H1 (cell line): ENCODE measurements at regions not wholly inside any gene's neighbourhood (a gene's known extent, or its start where the extent isn't known, plus 50 kb on each side); places are given as distances from the start of the nearest gene placed in this dataset.

ENCODE experiments used
- CTCF ChIA-PET: fragments of 300-600 bp; sonication (Branson Sonifier 250); formaldehyde crosslinking; loops from one replicate; lab custom pipeline; 2021; ENCODE audit not compliant: partially characterized antibody; lab: Charles Lee
- POLR2A ChIA-PET: fragments of 300-600 bp; sonication (Branson Sonifier 250); formaldehyde crosslinking; loops from one replicate; lab custom pipeline; 2021; ENCODE audit warnings: inconsistent platforms; ENCODE audit not compliant: partially characterized antibody; lab: Charles Lee
- DNase-seq, 2 experiments: peaks; one replicate each; pipeline versions ENCODE4 v3.0.0 to v3.0.0-alpha.2; 2010 to 2022; ENCODE audit warnings: low spot score in 2 of 2, low read depth in 1 of 2, mixed read lengths in 1 of 2
- FAIRE-seq: peaks from 2 replicates; lab custom pipeline; 2011; peaks lifted over from hg19 to GRCh38; lab: Jason Lieb, UNC
- H2AFZ ChIP-seq: 2 replicates; pipeline ENCODE4 v1.8.1; 2012; ENCODE audit warnings: low read length, inconsistent platforms
- H2AK5ac ChIP-seq: 2 replicates; pipeline ENCODE4 v1.6.1; 2013; ENCODE audit warnings: low read depth, low read length
- H2BK120ac ChIP-seq: replicated peaks from 2 replicates; pipeline ENCODE3; 2013; ENCODE audit warnings: low read depth, low read length, inconsistent platforms
- H2BK12ac ChIP-seq: 2 replicates; pipeline ENCODE4 v1.6.1; 2013; ENCODE audit warnings: low read depth, low read length
- H2BK15ac ChIP-seq: 2 replicates; pipeline ENCODE4 v1.6.1; 2013; ENCODE audit warnings: low read length
- H2BK20ac ChIP-seq: 2 replicates; pipeline ENCODE4 v1.6.1; 2013; ENCODE audit warnings: low read length
- H2BK5ac ChIP-seq: 2 replicates; pipeline ENCODE4 v1.6.1; 2013; ENCODE audit warnings: low read depth, low read length
- H3K14ac ChIP-seq: 2 replicates; pipeline ENCODE4 v1.6.1; 2013; ENCODE audit warnings: inconsistent platforms; ENCODE audit not compliant: insufficient read length
- H3K18ac ChIP-seq: 2 replicates; pipeline ENCODE4 v1.6.1; 2013; ENCODE audit warnings: low read length; ENCODE audit errors: extremely low read depth
- H3K23ac ChIP-seq: 2 replicates; pipeline ENCODE4 v1.6.1; 2013; ENCODE audit warnings: inconsistent platforms; ENCODE audit not compliant: insufficient read length
- H3K23me2 ChIP-seq: 2 replicates; pipeline ENCODE4 v1.6.1; 2013; ENCODE audit warnings: low read depth, low read length
- H3K27ac ChIP-seq: 2 replicates; pipeline ENCODE4 v1.6.1; 2011; ENCODE audit warnings: low read depth, low read length, inconsistent platforms
- H3K27me3 ChIP-seq, 4 experiments: replicated peaks in 1 of 4; 1 replicate in 1 of 4; 2 replicates in 3 of 4; pipeline versions ENCODE4 v1.6.1 to v1.8.1; 2011 to 2013; ENCODE audit warnings: low read length in 3 of 4, mild to moderate bottlenecking in 3 of 4, inconsistent platforms in 2 of 4, mixed read lengths in 2 of 4, moderate library complexity in 1 of 4; ENCODE audit not compliant: control insufficient read depth in 3 of 4, insufficient read depth in 3 of 4; ENCODE audit errors: extremely low read depth in 1 of 4
- H3K36me3 ChIP-seq, 4 experiments: 2 replicates each; pipeline versions ENCODE4 v1.6.1 to v1.8.1; 2011 to 2013; ENCODE audit warnings: mild to moderate bottlenecking in 4 of 4, low read length in 3 of 4, moderate library complexity in 2 of 4, control low read depth in 1 of 4, inconsistent platforms in 1 of 4; ENCODE audit not compliant: insufficient read depth in 4 of 4, control insufficient read depth in 2 of 4
- H3K4ac ChIP-seq: replicated peaks from 2 replicates; pipeline ENCODE3; 2013; ENCODE audit warnings: low read length, low read depth, mixed read lengths, inconsistent platforms; ENCODE audit not compliant: insufficient read length
- H3K4me1 ChIP-seq, 4 experiments: replicated peaks in 1 of 4; 1 replicate in 1 of 4; 2 replicates in 3 of 4; pipeline versions ENCODE4 v1.6.1 to v1.8.1; 2011 to 2013; ENCODE audit warnings: low read length in 3 of 4, inconsistent platforms in 2 of 4, mixed read lengths in 1 of 4; ENCODE audit not compliant: insufficient read depth in 4 of 4, control insufficient read depth in 3 of 4
- H3K4me2 ChIP-seq, 2 experiments: 2 replicates each; pipeline versions ENCODE4 v1.6.1 to v1.8.1; 2011 to 2013; ENCODE audit warnings: low read depth in 2 of 2, low read length in 2 of 2, control low read depth in 1 of 2, inconsistent platforms in 1 of 2, mild to moderate bottlenecking in 1 of 2; ENCODE audit not compliant: insufficient read depth in 1 of 2
- H3K4me3 ChIP-seq, 4 experiments: fragments of 200-600, 300-600 bp in 1 of 4; sonication (generic), shearing (Covaris generic), sonication (Bioruptor Twin) in 1 of 4; 2 replicates each; pipeline versions ENCODE4 v1.5.1 to v1.8.1; 2011 to 2016; ENCODE audit warnings: low read length in 4 of 4, low read depth in 3 of 4, control low read depth in 2 of 4, inconsistent platforms in 2 of 4, mild to moderate bottlenecking in 2 of 4, mixed read lengths in 1 of 4, moderate library complexity in 1 of 4; ENCODE audit not compliant: insufficient read depth in 2 of 4; ENCODE audit errors: extremely low read depth in 1 of 4
- H3K56ac ChIP-seq: replicated peaks from 2 replicates; pipeline ENCODE3; 2013; ENCODE audit warnings: low read depth, mild to moderate bottlenecking, mixed read lengths, low read length, inconsistent platforms; ENCODE audit not compliant: insufficient read length
- H3K79me1 ChIP-seq: 2 replicates; pipeline ENCODE4 v1.6.1; 2013; ENCODE audit warnings: low read depth, low read length, control low read depth
- H3K79me2 ChIP-seq, 2 experiments: 2 replicates each; pipeline versions ENCODE4 v1.6.1 to v1.8.1; 2012 to 2013; ENCODE audit warnings: low read length in 2 of 2, mild to moderate bottlenecking in 2 of 2, inconsistent platforms in 1 of 2; ENCODE audit not compliant: insufficient read depth in 2 of 2, control insufficient read depth in 1 of 2
- H3K9ac ChIP-seq, 4 experiments: replicated peaks in 1 of 4; 1 replicate in 1 of 4; 2 replicates in 3 of 4; pipeline versions ENCODE4 v1.6.1 to v1.8.1; 2011 to 2013; ENCODE audit warnings: low read depth in 3 of 4, low read length in 3 of 4, control low read depth in 2 of 4, mild to moderate bottlenecking in 2 of 4, moderate library complexity in 2 of 4, inconsistent platforms in 1 of 4; ENCODE audit errors: extremely low read depth in 1 of 4
- H3K9me3 ChIP-seq, 2 experiments: 2 replicates each; pipeline versions ENCODE4 v1.6.1 to v1.8.1; 2012 to 2013; ENCODE audit warnings: mild to moderate bottlenecking in 2 of 2, moderate library complexity in 2 of 2, control low read depth in 1 of 2, inconsistent platforms in 1 of 2, low read depth in 1 of 2, low read length in 1 of 2, mixed read lengths in 1 of 2; ENCODE audit not compliant: insufficient read depth in 2 of 2
- H4K20me1 ChIP-seq, 2 experiments: replicated peaks in 1 of 2; 2 replicates each; pipeline versions ENCODE3 to v1.8.1; 2011 to 2013; ENCODE audit warnings: inconsistent platforms in 2 of 2, low read length in 2 of 2, mild to moderate bottlenecking in 1 of 2; ENCODE audit not compliant: insufficient read depth in 2 of 2, control insufficient read depth in 1 of 2
- H4K5ac ChIP-seq: 2 replicates; pipeline ENCODE4 v1.6.1; 2013; ENCODE audit warnings: low read length, low read depth, mixed read lengths, inconsistent platforms; ENCODE audit not compliant: insufficient read length
- H4K8ac ChIP-seq: 2 replicates; pipeline ENCODE4 v1.8.0; 2013; ENCODE audit warnings: mild to moderate bottlenecking, moderate library complexity, low read length, inconsistent platforms; ENCODE audit not compliant: insufficient read depth; ENCODE audit errors: extremely low read depth
- H4K91ac ChIP-seq: replicated peaks from 2 replicates; pipeline ENCODE3; 2013; ENCODE audit warnings: low read length, mixed read lengths, inconsistent platforms; ENCODE audit not compliant: insufficient read length
- BCL11A ChIP-seq, 2 experiments: IDR thresholded peaks; one replicate each; pipeline ENCODE4 v1.6.1; 2011; ENCODE audit warnings: low read depth in 2 of 2, low read length in 2 of 2, mild to moderate bottlenecking in 2 of 2
- EZH2 ChIP-seq: fragments of 200-600 bp; sonication (generic); IDR thresholded peaks from 2 replicates; pipeline ENCODE4 v1.7.1; 2012; ENCODE audit warnings: low read depth, mild to moderate bottlenecking, moderate library complexity, low read length, inconsistent platforms; ENCODE audit not compliant: severe bottlenecking
- GTF2F1 ChIP-seq: IDR thresholded peaks from 2 replicates; pipeline ENCODE4 v1.6.1; 2012; ENCODE audit warnings: low read depth, low read length, improper control_type of control experiment, borderline replicate concordance
- KDM1A ChIP-seq: fragments of 200-600, 300-600 bp; sonication (generic); IDR thresholded peaks from 2 replicates; pipeline ENCODE4 v1.7.1; 2016; ENCODE audit warnings: mild to moderate bottlenecking, low read length, borderline replicate concordance
- MAFK ChIP-seq: IDR thresholded peaks from 2 replicates; pipeline ENCODE4 v1.6.1; 2012; ENCODE audit warnings: low read depth, mild to moderate bottlenecking, improper control_type of control experiment, low read length
- RNF2 ChIP-seq: fragments of 200-900, 300-1000 bp; sonication (generic); IDR thresholded peaks from 2 replicates; pipeline ENCODE4 v1.7.1; 2016; ENCODE audit warnings: borderline replicate concordance, low read depth, mild to moderate bottlenecking, antibody characterized with exemption, low read length; ENCODE audit not compliant: poor library complexity, severe bottlenecking; ENCODE audit errors: missing control alignments
- SIN3A ChIP-seq, 2 experiments: IDR thresholded peaks in 1 of 2; conservative IDR thresholded peaks in 1 of 2; 2 replicates each; pipeline ENCODE4 v1.6.1; 2011 to 2012; ENCODE audit warnings: low read length in 2 of 2, improper control_type of control experiment in 1 of 2, low read depth in 1 of 2, mild to moderate bottlenecking in 1 of 2
- SRF ChIP-seq: IDR thresholded peaks from 2 replicates; pipeline ENCODE4 v1.6.1; 2011; ENCODE audit warnings: mild to moderate bottlenecking, low read depth, low read length, moderate library complexity
- TCF12 ChIP-seq: IDR thresholded peaks from 2 replicates; pipeline ENCODE4 v1.6.1; 2011; ENCODE audit warnings: low read depth, mild to moderate bottlenecking, low read length
- whole genome bisulfite sequencing, 2 experiments: shearing (Covaris generic) in 1 of 2; methylation state at CpG; one replicate each; pipeline versions ENCODE4 v1.1.6 to v1.1.7; 2013 to 2015; ENCODE audit warnings: low lambda C conversion rate in 2 of 2, mixed read lengths in 2 of 2, inconsistent platforms in 1 of 2, low coverage in 1 of 2, missing lambda C conversion rate in 1 of 2; ENCODE audit not compliant: insufficient replicate concordance in 2 of 2, insufficient coverage in 1 of 2, insufficient read length in 1 of 2; ENCODE audit errors: extremely low coverage in 1 of 2, missing lambda C conversion rate in 1 of 2; 5-methylcytosine and 5-hydroxymethylcytosine counted together
- TF ChIP-seq, protein P1 (sequence below): IDR thresholded peaks from 2 replicates; pipeline ENCODE4 v1.6.1; 2012; ENCODE audit warnings: inconsistent platforms
- TF ChIP-seq, protein P2 (sequence below): IDR thresholded peaks from 2 replicates; pipeline ENCODE4 v1.6.1; 2011; ENCODE audit warnings: low read depth, mild to moderate bottlenecking, low read length; ENCODE audit not compliant: insufficient read depth
- TF ChIP-seq, protein P3 (sequence below): IDR thresholded peaks from 2 replicates; pipeline ENCODE4 v1.6.1; 2012; ENCODE audit warnings: inconsistent platforms

DNA sequence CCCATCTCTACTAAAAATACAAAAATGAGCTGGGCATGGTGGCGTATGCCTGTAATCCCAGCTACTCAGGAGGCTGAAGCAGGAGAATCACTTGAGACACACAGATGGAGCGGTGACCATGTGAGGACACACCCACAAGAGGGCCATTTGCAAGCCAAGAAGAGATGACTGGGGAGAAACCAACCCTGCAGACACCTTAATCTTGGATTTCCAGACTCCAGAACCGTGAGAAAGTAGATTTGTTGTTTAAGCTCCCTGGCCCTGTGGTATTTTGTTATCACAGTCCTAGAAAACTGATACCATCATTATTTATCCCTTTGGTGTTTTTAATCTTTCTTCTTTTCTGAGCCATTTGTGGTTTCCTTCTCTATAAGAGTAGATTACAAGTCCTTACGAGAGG lies 88.6 kb upstream of the ID2 start:
- Histone ChIP-seq H2BK15ac (no peak overlapping the region), H3K4me1 (peaks cover 0 to 5% (median under 1%) of the 10 kb centered on the region in 4 experiments; a peak in 2 of 7 replicates), H3K23me2 (peaks cover 12% of the 10 kb centered on the region; the same call in 1 of the 2 replicates), H3K9me3 (no peaks in the 10 kb centered on the region), H3K18ac (no peak overlapping the region), H2AFZ (no peak overlapping the region), H3K23ac (no peak overlapping the region), H3K4ac (no peak overlapping the region), H3K27me3 (no peaks in the 10 kb centered on the region; a peak in 1 of 7 replicates), H2BK120ac (no peak overlapping the region), H3K9ac (no peak overlapping the region), H4K91ac (no peak overlapping the region), H3K4me2 (no peak overlapping the region), H3K56ac (no peak overlapping the region), H3K36me3 (no peaks in the 10 kb centered on the region), H4K5ac (no peak overlapping the region), H2BK5ac (no peak overlapping the region), H3K4me3 (no peak overlapping the region), H3K14ac (no peak overlapping the region), H4K8ac (no peak overlapping the region), H3K79me1 (no peaks in the 10 kb centered on the region; the same call in 1 of the 2 replicates), H2BK12ac (no peak overlapping the region), H3K79me2 (no peaks in the 10 kb centered on the region), H3K27ac (no peak overlapping the region), H2BK20ac (no peak overlapping the region), H2AK5ac (no peak overlapping the region), H4K20me1 (peaks cover 0 to 8% of the 10 kb centered on the region in 2 experiments)
- ChIA-PET POLR2A (no interaction called here), CTCF (interaction anchor here (0.6 kb wide), 1 partner anchor 1006 kb away, joined by 3 read pairs; no protein-coding TSS in a partner anchor)
- DNase-seq = no peak
- WGBS, 2 experiments = 95% methylated on average over 4 of the region's 4 CpGs; no CpG with 5 or more reads in 1 of the 2 experiments
- FAIRE-seq = no peak
- no peak for TF ChIP-seq EZH2
- TF ChIP-seq TCF12 = no peak
- no peak for TF ChIP-seq GTF2F1
- TF ChIP-seq RNF2 = no peak
- TF ChIP-seq BCL11A (IDR thresholded peaks at IDR 0.05; ENCODE audit: low read depth in 2 of 2, low read length in 2 of 2) = no peak
- TF ChIP-seq SIN3A (conservative IDR thresholded peaks at IDR 0.05 in 1 of 2, IDR thresholded peaks at IDR 0.05 in 1 of 2; ENCODE audit: low read depth in 1 of 2, low read length in 2 of 2) = no peak
- TF ChIP-seq, protein P1, sequence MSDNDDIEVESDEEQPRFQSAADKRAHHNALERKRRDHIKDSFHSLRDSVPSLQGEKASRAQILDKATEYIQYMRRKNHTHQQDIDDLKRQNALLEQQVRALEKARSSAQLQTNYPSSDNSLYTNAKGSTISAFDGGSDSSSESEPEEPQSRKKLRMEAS = no peak
- TF ChIP-seq, protein P2, sequence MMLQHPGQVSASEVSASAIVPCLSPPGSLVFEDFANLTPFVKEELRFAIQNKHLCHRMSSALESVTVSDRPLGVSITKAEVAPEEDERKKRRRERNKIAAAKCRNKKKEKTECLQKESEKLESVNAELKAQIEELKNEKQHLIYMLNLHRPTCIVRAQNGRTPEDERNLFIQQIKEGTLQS = no peak
- TF ChIP-seq, protein P3, sequence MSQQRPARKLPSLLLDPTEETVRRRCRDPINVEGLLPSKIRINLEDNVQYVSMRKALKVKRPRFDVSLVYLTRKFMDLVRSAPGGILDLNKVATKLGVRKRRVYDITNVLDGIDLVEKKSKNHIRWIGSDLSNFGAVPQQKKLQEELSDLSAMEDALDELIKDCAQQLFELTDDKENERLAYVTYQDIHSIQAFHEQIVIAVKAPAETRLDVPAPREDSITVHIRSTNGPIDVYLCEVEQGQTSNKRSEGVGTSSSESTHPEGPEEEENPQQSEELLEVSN = no peak
- TF ChIP-seq KDM1A = no peak
- no peak for TF ChIP-seq SRF
- no peak for TF ChIP-seq MAFK
